Testis (tissue), 2 donors: ENCODE measurements at regions not wholly inside any gene's neighbourhood (a gene's known extent, or its start where the extent isn't known, plus 50 kb on each side); places are given as distances from the start of the nearest gene placed in this dataset.

ENCODE experiments used
- CTCF ChIP-seq, 3 experiments: fragments of 450-650 bp in 2 of 3; fragments of 200-600 bp in 1 of 3; sonication (generic) in 1 of 3; IDR thresholded peaks; one replicate each; pipeline ENCODE4 v1.5.1; 2016 to 2019; ENCODE audit warnings: antibody characterized with exemption in 3 of 3, mild to moderate bottlenecking in 2 of 3, moderate library complexity in 1 of 3
- POLR2A ChIP-seq: fragments of 450-650 bp; IDR thresholded peaks from one replicate; pipeline ENCODE4 v1.6.1; 2017; ENCODE audit warnings: antibody characterized with exemption, mild to moderate bottlenecking, moderate library complexity

DNA sequence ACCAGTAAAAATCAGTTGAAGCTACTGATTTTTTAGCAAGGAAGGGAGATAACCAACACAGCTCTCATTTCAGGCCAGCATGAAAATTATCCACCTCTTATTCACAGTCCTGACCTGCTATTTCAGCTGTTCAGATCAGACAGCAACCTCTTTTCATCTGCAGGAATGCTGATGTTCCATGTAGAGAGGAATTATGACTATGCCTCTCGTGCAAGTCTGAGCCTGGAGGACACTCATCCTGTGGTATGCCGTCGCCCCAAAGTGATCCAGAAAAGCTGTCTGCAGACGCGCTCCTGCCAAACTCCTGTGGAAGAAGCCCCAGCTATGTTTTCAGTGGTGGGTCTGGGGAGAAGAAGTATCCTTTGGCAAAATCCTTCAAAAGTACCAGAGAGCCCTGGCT is 563.5 kb upstream of the SLITRK1 start:
- TF ChIP-seq CTCF (IDR thresholded peaks at IDR 0.05), result no peak
- no peak for TF ChIP-seq POLR2A
